Endodermal cell (in vitro differentiated cells): ENCODE measurements at regions not wholly inside any gene's neighbourhood (a gene's known extent, or its start where the extent isn't known, plus 50 kb on each side); places are given as distances from the start of the nearest gene placed in this dataset.

Experiments
- DNase-seq: peaks from one replicate; pipeline ENCODE4 v3.0.0-alpha.2; 2017
- H3K27ac ChIP-seq: 2 replicates; pipeline ENCODE4 v1.5.1; 2013; ENCODE audit warnings: mild to moderate bottlenecking, low read depth, low read length, moderate library complexity
- H3K27me3 ChIP-seq: 2 replicates; pipeline ENCODE4 v1.6.1; 2013; ENCODE audit warnings: mild to moderate bottlenecking, low read length, moderate library complexity; ENCODE audit not compliant: insufficient read depth, control insufficient read depth, poor library complexity, severe bottlenecking
- H3K36me3 ChIP-seq: 2 replicates; pipeline ENCODE4 v1.7.0; 2013; ENCODE audit warnings: mild to moderate bottlenecking, low read length, moderate library complexity; ENCODE audit not compliant: control insufficient read depth, insufficient read depth
- H3K4me1 ChIP-seq: one replicate; pipeline ENCODE4 v1.7.0; 2013; ENCODE audit warnings: low read length; ENCODE audit not compliant: control insufficient read depth, insufficient read depth
- H3K4me3 ChIP-seq: 2 replicates; pipeline ENCODE4 v1.5.1; 2013; ENCODE audit warnings: mild to moderate bottlenecking, low read length, moderate library complexity
- H3K9ac ChIP-seq: 2 replicates; pipeline ENCODE4 v1.6.1; 2013; ENCODE audit warnings: mild to moderate bottlenecking, low read length, moderate library complexity; ENCODE audit not compliant: poor library complexity, severe bottlenecking; ENCODE audit errors: extremely low read depth
- H3K9me3 ChIP-seq: 2 replicates; pipeline ENCODE4 v1.6.1; 2013; ENCODE audit warnings: mild to moderate bottlenecking, low read length, moderate library complexity; ENCODE audit not compliant: control insufficient read depth
- H3K27ac Mint-ChIP-seq: 2 replicates; pipeline ENCODE4 v1.8.0; 2020; ENCODE audit warnings: mixed read lengths
- H3K27me3 Mint-ChIP-seq: 2 replicates; pipeline ENCODE4 v1.8.0; 2021; ENCODE audit warnings: mild to moderate bottlenecking, mixed read lengths; ENCODE audit not compliant: insufficient read depth
- H3K36me3 Mint-ChIP-seq: 2 replicates; pipeline ENCODE4 v1.8.0; 2020; ENCODE audit warnings: low read depth, mixed read lengths
- H3K4me1 Mint-ChIP-seq: 2 replicates; pipeline ENCODE4 v1.8.0; 2020; ENCODE audit warnings: mixed read lengths
- H3K4me3 Mint-ChIP-seq: 2 replicates; pipeline ENCODE4 v1.8.0; 2020; ENCODE audit warnings: mild to moderate bottlenecking, moderate library complexity, mixed read lengths
- H3K9me3 Mint-ChIP-seq: 2 replicates; pipeline ENCODE4 v1.8.0; 2020; ENCODE audit warnings: mild to moderate bottlenecking, mixed read lengths
- CTCF ChIP-seq: fragments of 200-600 bp; sonication (generic); conservative IDR thresholded peaks from 2 replicates; pipeline ENCODE4 v1.5.0; 2021; ENCODE audit warnings: antibody characterized with exemption, mild to moderate bottlenecking
- WGBS, 2 experiments: methylation state at CpG; one replicate each; pipeline versions ENCODE4 v1.1.5 to v1.1.7; 2013; ENCODE audit warnings: missing lambda C conversion rate in 2 of 2, mixed read lengths in 1 of 2; ENCODE audit not compliant: insufficient coverage in 1 of 2, insufficient read length in 1 of 2; 5-methylcytosine and 5-hydroxymethylcytosine counted together

- Histone ChIP-seq H3K4me1 (no peaks in the 10 kb centered on the region), H3K9ac (no peak overlapping the region), H3K36me3 (no peaks in the 10 kb centered on the region), H3K27ac (no peak overlapping the region), H3K4me3 (no peak overlapping the region), H3K27me3 (no peaks in the 10 kb centered on the region), H3K9me3 (no peaks in the 10 kb centered on the region)
- DNase-seq = no peak
- 100% methylated on average over 2 of the region's 2 CpGs; no CpG with 5 or more reads in 1 of the 2 experiments for WGBS, 2 experiments
- no peaks in the 10 kb centered on the region for H3K4me1 Mint-ChIP-seq
- H3K27ac Mint-ChIP-seq = no peak overlapping the region
- H3K36me3 Mint-ChIP-seq = no peaks in the 10 kb centered on the region
- TF ChIP-seq CTCF = no peak
- peaks cover 4% of the 10 kb centered on the region for H3K27me3 Mint-ChIP-seq
- no peak overlapping the region for H3K4me3 Mint-ChIP-seq
- H3K9me3 Mint-ChIP-seq = no peaks in the 10 kb centered on the region
These were observed 106.7 kb downstream of the MIS18A start for GRCh38 chr21:32172106-32172505.

GRCh38 chr21:32167513-32167912 is 111.3 kb downstream of the MIS18A start:
- no peak for TF ChIP-seq CTCF

GRCh38 chr21:32163386-32163785 is 115.5 kb downstream of the MIS18A start:
- Histone ChIP-seq H3K27me3 (no peaks in the 10 kb centered on the region), H3K27ac (no peak overlapping the region), H3K36me3 (no peaks in the 10 kb centered on the region), H3K9me3 (no peaks in the 10 kb centered on the region), H3K9ac (no peak overlapping the region), H3K4me3 (no peak overlapping the region), H3K4me1 (peaks cover 5% of the 10 kb centered on the region)
- TF ChIP-seq CTCF = peak; percentile 59
- peaks cover 6% of the 10 kb centered on the region for H3K4me1 Mint-ChIP-seq
- H3K9me3 Mint-ChIP-seq = peaks cover 8% of the 10 kb centered on the region
- DNase-seq = no peak
- WGBS, 2 experiments = 92 to 96% methylated on average over 2 of the region's 2 CpGs
- H3K36me3 Mint-ChIP-seq = no peaks in the 10 kb centered on the region
- no peaks in the 10 kb centered on the region for H3K27me3 Mint-ChIP-seq
- H3K27ac Mint-ChIP-seq = no peak overlapping the region
- H3K4me3 Mint-ChIP-seq = no peak overlapping the region

More at GRCh38 chr21:32167513-32167912, 111.3 kb downstream of the MIS18A start:
- no peaks in the 10 kb centered on the region for H3K4me1 Mint-ChIP-seq
- no peak overlapping the region for H3K27ac Mint-ChIP-seq
- no peaks in the 10 kb centered on the region for H3K9me3 ChIP-seq
- H3K36me3 ChIP-seq = no peaks in the 10 kb centered on the region
- H3K9me3 Mint-ChIP-seq = peaks cover 8% of the 10 kb centered on the region
- DNase-seq = no peak
- no peak overlapping the region for H3K4me3 ChIP-seq
- H3K9ac ChIP-seq = no peak overlapping the region
- H3K36me3 Mint-ChIP-seq = no peaks in the 10 kb centered on the region
- H3K4me3 Mint-ChIP-seq = no peak overlapping the region
- H3K27me3 ChIP-seq = no peaks in the 10 kb centered on the region
- H3K4me1 ChIP-seq = no peaks in the 10 kb centered on the region
- no peak overlapping the region for H3K27ac ChIP-seq
- peaks cover 1% of the 10 kb centered on the region for H3K27me3 Mint-ChIP-seq
